H9 (cell line): ENCODE measurements at regions not wholly inside any gene's neighbourhood (a gene's known extent, or its start where the extent isn't known, plus 50 kb on each side); places are given as distances from the start of the nearest gene placed in this dataset.

Experiments
- DNase-seq: peaks from one replicate; pipeline ENCODE4 v3.0.0-alpha.2; 2017
- H2AFZ ChIP-seq: one replicate; pipeline ENCODE4 v1.6.1; 2013; ENCODE audit warnings: mild to moderate bottlenecking, low read length, control low read depth, moderate library complexity
- H2AK5ac ChIP-seq: 2 replicates; pipeline ENCODE4 v1.6.1; 2013; ENCODE audit warnings: low read length, control low read depth, mixed read lengths; ENCODE audit not compliant: insufficient read length
- H2BK120ac ChIP-seq: one replicate; pipeline ENCODE4 v1.6.1; 2013; ENCODE audit warnings: low read depth, mild to moderate bottlenecking, low read length, control low read depth, inconsistent platforms; ENCODE audit not compliant: poor library complexity, severe bottlenecking
- H2BK12ac ChIP-seq: 2 replicates; pipeline ENCODE4 v1.6.1; 2013; ENCODE audit warnings: low read length, control low read depth, mixed read lengths, low read depth; ENCODE audit not compliant: insufficient read length
- H2BK15ac ChIP-seq: 2 replicates; pipeline ENCODE4 v1.6.1; 2013; ENCODE audit warnings: low read depth, low read length, control low read depth
- H2BK20ac ChIP-seq: one replicate; pipeline ENCODE4 v1.6.1; 2013; ENCODE audit warnings: low read depth, mild to moderate bottlenecking, low read length, control low read depth, inconsistent platforms; ENCODE audit not compliant: poor library complexity, severe bottlenecking
- H2BK5ac ChIP-seq: 2 replicates; pipeline ENCODE4 v1.6.1; 2013; ENCODE audit warnings: low read length, control low read depth, mixed read lengths; ENCODE audit not compliant: insufficient read length
- H3K14ac ChIP-seq: 2 replicates; pipeline ENCODE4 v1.6.1; 2013; ENCODE audit warnings: low read length, control low read depth; ENCODE audit not compliant: insufficient read depth
- H3K18ac ChIP-seq: 2 replicates; pipeline ENCODE4 v1.6.1; 2013; ENCODE audit warnings: low read depth, mild to moderate bottlenecking, mixed read lengths, low read length, control low read depth; ENCODE audit not compliant: insufficient read length
- H3K23ac ChIP-seq: 2 replicates; pipeline ENCODE4 v1.6.1; 2013; ENCODE audit warnings: low read length, control low read depth, mixed read lengths, low read depth; ENCODE audit not compliant: insufficient read length
- H3K23me2 ChIP-seq: 2 replicates; pipeline ENCODE4 v1.6.1; 2013; ENCODE audit warnings: low read depth, mild to moderate bottlenecking, mixed read lengths, low read length, control low read depth; ENCODE audit not compliant: insufficient read length, poor library complexity, severe bottlenecking
- H3K27ac ChIP-seq: 2 replicates; pipeline ENCODE4 v1.5.1; 2013; ENCODE audit warnings: low read length, control low read depth, mixed read lengths, low read depth; ENCODE audit not compliant: insufficient read length
- H3K27me3 ChIP-seq: 2 replicates; pipeline ENCODE4 v1.6.1; 2013; ENCODE audit warnings: low read length, control low read depth, inconsistent platforms; ENCODE audit not compliant: insufficient read depth
- H3K4ac ChIP-seq: 2 replicates; pipeline ENCODE4 v1.6.1; 2013; ENCODE audit warnings: low read depth, mild to moderate bottlenecking, control low read depth, inconsistent platforms, low read length, moderate library complexity
- H3K4me1 ChIP-seq: 2 replicates; pipeline ENCODE4 v1.6.1; 2013; ENCODE audit warnings: low read length, control low read depth, inconsistent platforms; ENCODE audit not compliant: insufficient read depth
- H3K4me2 ChIP-seq: 2 replicates; pipeline ENCODE4 v1.6.1; 2013; ENCODE audit warnings: low read length, control low read depth, mixed read lengths; ENCODE audit not compliant: insufficient read length, insufficient read depth
- H3K56ac ChIP-seq: 2 replicates; pipeline ENCODE4 v1.6.1; 2013; ENCODE audit warnings: low read depth, mild to moderate bottlenecking, mixed read lengths, low read length, control low read depth; ENCODE audit not compliant: insufficient read length
- H3K79me1 ChIP-seq: 2 replicates; pipeline ENCODE4 v1.6.1; 2013; ENCODE audit warnings: low read depth, mild to moderate bottlenecking, moderate library complexity, low read length, control low read depth, inconsistent platforms; ENCODE audit not compliant: insufficient read depth, poor library complexity, severe bottlenecking
- H3K79me2 ChIP-seq: 2 replicates; pipeline ENCODE4 v1.6.1; 2013; ENCODE audit warnings: low read length, control low read depth, inconsistent platforms; ENCODE audit not compliant: insufficient read depth
- H3K9ac ChIP-seq: 2 replicates; pipeline ENCODE4 v1.6.1; 2013; ENCODE audit warnings: low read length, control low read depth, mixed read lengths; ENCODE audit not compliant: insufficient read length; ENCODE audit errors: extremely low read depth
- H3K9me3 ChIP-seq: one replicate; pipeline ENCODE4 v1.6.1; 2013; ENCODE audit warnings: low read depth, low read length, inconsistent platforms; ENCODE audit not compliant: control insufficient read depth
- H3T11ph ChIP-seq: one replicate; pipeline ENCODE4 v1.6.1; 2013; ENCODE audit warnings: mild to moderate bottlenecking, low read length, control low read depth, inconsistent platforms
- H4K20me1 ChIP-seq: one replicate; pipeline ENCODE4 v1.6.1; 2013; ENCODE audit not compliant: control insufficient read depth, insufficient read length, insufficient read depth
- H4K5ac ChIP-seq: 2 replicates; pipeline ENCODE4 v1.6.1; 2013; ENCODE audit warnings: low read depth, mild to moderate bottlenecking, mixed read lengths, low read length, control low read depth; ENCODE audit not compliant: insufficient read length
- H4K8ac ChIP-seq: replicated peaks from 2 replicates; pipeline ENCODE4 v1.6.1; 2013; ENCODE audit warnings: low read length, control low read depth, mixed read lengths, low read depth; ENCODE audit not compliant: insufficient read length
- H4K91ac ChIP-seq: 2 replicates; pipeline ENCODE4 v1.6.1; 2013; ENCODE audit warnings: low read depth, mild to moderate bottlenecking, moderate library complexity, mixed read lengths, low read length, control low read depth; ENCODE audit not compliant: insufficient read length
- H3K27ac Mint-ChIP-seq, 3 experiments: 2 replicates in 2 of 3; 3 replicates in 1 of 3; pipeline ENCODE4 v1.8.0; 2020 to 2021; ENCODE audit warnings: mixed read lengths in 3 of 3, mild to moderate bottlenecking in 1 of 3, moderate library complexity in 1 of 3
- H3K27me3 Mint-ChIP-seq: 2 replicates; pipeline ENCODE4 v1.8.0; 2021; ENCODE audit warnings: low read depth, mild to moderate bottlenecking, moderate library complexity, mixed read lengths
- H3K36me3 Mint-ChIP-seq, 3 experiments: 2 replicates in 2 of 3; 3 replicates in 1 of 3; pipeline ENCODE4 v1.8.0; 2020 to 2021; ENCODE audit warnings: low read depth in 3 of 3, mixed read lengths in 3 of 3; ENCODE audit not compliant: insufficient read depth in 1 of 3
- H3K4me1 Mint-ChIP-seq, 2 experiments: 2 replicates each; pipeline ENCODE4 v1.8.0; 2020; ENCODE audit warnings: mixed read lengths in 2 of 2
- H3K4me3 Mint-ChIP-seq, 2 experiments: 2 replicates in 1 of 2; 3 replicates in 1 of 2; pipeline ENCODE4 v1.8.0; 2020 to 2021; ENCODE audit warnings: mild to moderate bottlenecking in 2 of 2, mixed read lengths in 2 of 2, moderate library complexity in 1 of 2
- H3K9me3 Mint-ChIP-seq, 2 experiments: 2 replicates in 1 of 2; 3 replicates in 1 of 2; pipeline ENCODE4 v1.8.0; 2020; ENCODE audit warnings: mild to moderate bottlenecking in 2 of 2, mixed read lengths in 2 of 2, moderate library complexity in 1 of 2
- WGBS: extraction: QIAGEN DNeasy Blood & Tissue Kit; methylation state at CpG from one replicate; pipeline ENCODE4 v1.1.7; 2013; ENCODE audit warnings: missing lambda C conversion rate, low lambda C conversion rate, mixed read lengths; ENCODE audit not compliant: insufficient read length; ENCODE audit errors: extremely low coverage; 5-methylcytosine and 5-hydroxymethylcytosine counted together
- TF ChIP-seq, protein P1 (sequence below): fragments of 200-600 bp; sonication (generic); conservative IDR thresholded peaks from 3 replicates; pipeline ENCODE4 v1.8.0; 2021; ENCODE audit warnings: antibody characterized with exemption, mild to moderate bottlenecking

GRCh38 chr20:43372051-43372450 lies 85.6 kb upstream of the SRSF6 start:
- Mint-ChIP-seq H3K4me1 (peaks cover 0 to 2% of the 10 kb centered on the region in 2 experiments; a peak in 1 of 4 replicates), H3K27ac (no peak overlapping the region), H3K4me3 (no peak overlapping the region), H3K9me3 (no peaks in the 10 kb centered on the region), H3K27me3 (peaks cover 7% of the 10 kb centered on the region), H3K36me3 (no peaks in the 10 kb centered on the region)
- Histone ChIP-seq H3K79me2 (no peaks in the 10 kb centered on the region), H4K20me1 (no peaks in the 10 kb centered on the region), H3T11ph (no peak overlapping the region), H3K18ac (no peak overlapping the region), H3K4me2 (no peak overlapping the region), H3K9me3 (peaks cover 5% of the 10 kb centered on the region), H3K27ac (no peak overlapping the region), H3K9ac (no peak overlapping the region), H3K79me1 (no peaks in the 10 kb centered on the region), H3K4me1 (no peaks in the 10 kb centered on the region), H3K4ac (no peak overlapping the region), H2AK5ac (no peak overlapping the region), H4K91ac (no peak overlapping the region), H3K27me3 (no peaks in the 10 kb centered on the region), H3K56ac (no peak overlapping the region), H3K23me2 (no peaks in the 10 kb centered on the region), H3K14ac (no peak overlapping the region), H2BK20ac (no peak overlapping the region), H2BK12ac (no peak overlapping the region), H4K5ac (no peak overlapping the region), H2AFZ (no peak overlapping the region), H2BK120ac (no peak overlapping the region), H2BK15ac (no peak overlapping the region), H4K8ac (no peak overlapping the region), H2BK5ac (no peak overlapping the region), H3K23ac (no peak overlapping the region)
- no peak for DNase-seq
- TF ChIP-seq, protein P1, sequence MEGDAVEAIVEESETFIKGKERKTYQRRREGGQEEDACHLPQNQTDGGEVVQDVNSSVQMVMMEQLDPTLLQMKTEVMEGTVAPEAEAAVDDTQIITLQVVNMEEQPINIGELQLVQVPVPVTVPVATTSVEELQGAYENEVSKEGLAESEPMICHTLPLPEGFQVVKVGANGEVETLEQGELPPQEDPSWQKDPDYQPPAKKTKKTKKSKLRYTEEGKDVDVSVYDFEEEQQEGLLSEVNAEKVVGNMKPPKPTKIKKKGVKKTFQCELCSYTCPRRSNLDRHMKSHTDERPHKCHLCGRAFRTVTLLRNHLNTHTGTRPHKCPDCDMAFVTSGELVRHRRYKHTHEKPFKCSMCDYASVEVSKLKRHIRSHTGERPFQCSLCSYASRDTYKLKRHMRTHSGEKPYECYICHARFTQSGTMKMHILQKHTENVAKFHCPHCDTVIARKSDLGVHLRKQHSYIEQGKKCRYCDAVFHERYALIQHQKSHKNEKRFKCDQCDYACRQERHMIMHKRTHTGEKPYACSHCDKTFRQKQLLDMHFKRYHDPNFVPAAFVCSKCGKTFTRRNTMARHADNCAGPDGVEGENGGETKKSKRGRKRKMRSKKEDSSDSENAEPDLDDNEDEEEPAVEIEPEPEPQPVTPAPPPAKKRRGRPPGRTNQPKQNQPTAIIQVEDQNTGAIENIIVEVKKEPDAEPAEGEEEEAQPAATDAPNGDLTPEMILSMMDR: no peak
- WGBS: no CpG with 5 or more reads among the region's 5 CpGs
